ENCODE measurements at regions not wholly inside any gene's neighbourhood (a gene's known extent, or its start where the extent isn't known, plus 50 kb on each side); places are given as distances from the start of the nearest gene placed in this dataset.

DNA sequence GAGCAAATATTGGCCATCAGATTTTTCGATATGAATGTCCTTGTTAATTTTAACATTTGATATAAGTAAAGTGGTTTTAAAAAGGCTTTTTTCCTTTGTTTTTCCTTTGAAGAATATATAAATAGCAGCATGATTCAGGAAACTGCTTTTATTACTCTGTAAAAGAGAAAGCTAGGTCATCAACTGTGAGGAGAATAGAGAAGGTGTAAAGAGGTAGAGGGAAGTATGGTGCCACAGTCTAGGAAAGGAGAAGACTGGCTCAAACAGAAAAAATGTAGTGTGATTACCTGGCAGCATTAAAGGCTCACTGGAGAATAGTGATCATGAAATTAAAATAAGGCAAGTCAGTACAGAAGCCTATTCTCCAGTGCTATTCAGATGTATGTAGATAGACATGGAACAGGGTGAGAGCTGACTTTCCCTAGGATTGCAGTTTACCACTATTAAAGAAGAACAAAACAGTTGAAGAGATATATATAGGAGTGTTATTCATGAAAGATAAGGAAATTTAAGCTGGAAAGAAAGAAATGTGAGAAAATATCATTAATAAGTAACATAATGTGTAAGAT is 1115.9 kb upstream of the PCDH9 start:
- no peak for DNase-seq (ENCODE audit: low read depth, low spot score)

DNA sequence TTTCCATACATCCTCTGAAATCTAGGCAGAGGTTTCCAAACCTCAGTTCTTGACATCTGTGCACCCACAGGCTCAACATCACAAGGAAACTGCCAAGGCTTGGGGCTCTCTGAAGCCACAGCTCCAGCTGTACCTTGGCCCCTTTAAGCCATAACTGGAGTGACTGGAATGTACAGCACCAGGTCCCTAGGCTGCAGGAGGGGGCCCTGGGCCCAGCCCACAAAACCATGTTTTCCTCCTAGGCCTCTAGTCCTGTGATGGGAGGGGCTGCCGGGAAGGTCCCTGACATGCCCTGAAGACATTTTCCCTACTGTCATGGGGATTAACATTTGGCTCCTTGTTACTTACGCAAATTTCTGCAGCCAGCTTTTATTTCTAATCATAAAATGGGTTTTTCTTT is 1093.0 kb upstream of the PCDH9 start:
- DNase-seq (ENCODE audit: low read depth, low spot score) = no peak

DNA sequence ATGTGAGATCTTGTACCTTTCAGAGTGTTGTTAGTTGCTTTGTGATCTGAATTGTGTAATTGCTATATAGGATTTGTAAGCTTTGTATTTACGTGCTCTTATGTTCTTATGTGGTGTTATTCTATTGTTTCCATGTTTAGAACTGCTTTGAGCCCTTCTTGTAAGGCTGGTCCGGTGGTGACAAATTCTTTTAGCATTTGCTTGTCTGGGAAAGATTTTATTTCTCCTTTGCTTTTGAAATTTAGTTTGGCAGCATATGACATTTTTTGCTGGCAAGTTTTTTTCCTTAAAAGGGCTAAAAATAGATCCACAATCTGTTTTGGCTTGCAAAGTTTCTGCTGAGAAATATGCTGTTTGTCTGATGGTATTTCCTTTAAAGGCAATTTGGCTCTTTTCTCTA is 1089.2 kb upstream of the PCDH9 start:
- DNase-seq (ENCODE audit: low read depth, low spot score) = no peak

DNA sequence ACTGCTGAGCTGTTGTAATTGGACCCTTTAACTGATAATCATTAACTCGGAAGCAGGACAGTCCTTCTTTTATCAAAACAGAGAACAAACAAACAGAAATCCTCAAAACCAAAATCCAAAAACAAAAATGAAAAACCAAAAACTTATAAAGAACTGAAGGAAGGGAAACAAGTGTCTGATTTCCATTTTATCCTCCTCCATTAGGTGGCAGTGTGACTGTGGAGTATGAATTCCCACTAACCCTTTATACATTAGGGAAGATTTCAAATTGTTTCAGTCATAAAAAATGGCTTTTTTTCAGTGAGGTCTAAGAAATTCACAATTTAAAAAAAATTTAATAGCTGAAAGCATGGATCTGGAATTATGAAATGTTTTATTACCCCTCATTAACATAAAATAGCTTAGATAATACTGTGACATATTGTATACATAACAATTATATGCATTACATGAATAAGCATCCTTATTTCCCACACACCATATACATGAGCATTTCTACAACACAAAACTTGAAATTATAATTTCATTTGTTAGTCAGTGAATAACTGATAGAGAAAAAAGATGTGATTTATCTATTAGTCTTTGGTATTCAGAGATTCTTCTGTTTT is 1074.3 kb upstream of the PCDH9 start:
- no peak for DNase-seq (ENCODE audit: low read depth, low spot score)

DNA sequence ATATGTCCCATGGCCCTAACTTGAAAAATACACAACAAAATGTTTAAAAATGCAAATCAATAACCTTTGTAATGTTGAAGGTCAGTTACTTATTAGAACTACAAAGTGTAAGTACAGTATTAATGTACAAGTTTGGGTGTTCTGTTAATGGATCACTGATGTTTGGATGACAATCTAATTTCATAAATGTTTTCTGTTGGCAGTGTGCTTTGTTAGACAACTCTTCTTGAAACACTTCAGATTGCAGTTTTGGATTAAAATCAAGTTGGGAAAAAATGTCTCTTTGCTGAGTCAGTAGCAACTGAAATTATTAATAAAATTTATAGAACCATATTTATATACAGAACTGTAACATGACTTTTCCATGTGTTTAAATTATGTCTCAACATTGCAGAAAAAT is 1063.5 kb upstream of the PCDH9 start:
- DNase-seq (ENCODE audit: low read depth, low spot score) = no peak

DNA sequence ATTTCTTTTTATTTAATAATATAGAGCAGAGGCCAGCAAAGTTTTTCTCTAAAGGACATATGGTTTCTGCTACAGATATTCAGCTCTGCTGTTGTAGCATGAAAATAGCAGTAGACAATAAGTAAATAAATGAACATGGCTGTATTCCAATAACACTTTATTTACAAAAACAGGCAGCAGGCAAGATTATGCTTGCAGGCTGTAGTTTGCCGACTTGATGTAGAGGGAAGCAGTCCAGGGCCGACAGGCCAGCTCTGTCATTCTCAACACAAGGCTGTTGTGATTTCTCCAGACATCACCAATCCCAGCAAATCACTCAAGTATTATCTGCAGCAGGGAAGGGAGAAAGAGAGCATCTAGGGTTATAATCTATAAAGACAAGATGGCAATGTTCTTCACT is 1062.5 kb upstream of the PCDH9 start:
- no peak for DNase-seq (ENCODE audit: low read depth, low spot score)

DNA sequence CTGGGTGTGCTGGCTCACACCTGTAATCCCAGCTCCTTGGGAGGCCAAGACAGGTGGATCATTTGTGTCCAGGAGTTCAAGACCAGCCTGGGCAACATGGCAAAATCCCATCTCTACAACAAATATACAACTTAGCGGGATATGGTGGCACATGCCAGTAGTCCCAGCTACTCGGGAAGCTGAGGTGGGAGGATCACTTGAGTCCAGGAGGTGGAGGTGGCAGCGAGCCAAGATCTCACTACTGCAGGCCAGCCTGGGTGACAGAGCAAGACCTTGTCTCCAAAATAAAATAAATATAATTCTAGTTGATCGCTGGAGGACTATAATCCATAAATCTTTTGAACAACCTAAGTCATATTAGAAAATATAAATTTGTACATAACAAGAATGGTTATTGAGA is 1061.5 kb upstream of the PCDH9 start:
- DNase-seq (ENCODE audit: low read depth, low spot score) = no peak

DNA sequence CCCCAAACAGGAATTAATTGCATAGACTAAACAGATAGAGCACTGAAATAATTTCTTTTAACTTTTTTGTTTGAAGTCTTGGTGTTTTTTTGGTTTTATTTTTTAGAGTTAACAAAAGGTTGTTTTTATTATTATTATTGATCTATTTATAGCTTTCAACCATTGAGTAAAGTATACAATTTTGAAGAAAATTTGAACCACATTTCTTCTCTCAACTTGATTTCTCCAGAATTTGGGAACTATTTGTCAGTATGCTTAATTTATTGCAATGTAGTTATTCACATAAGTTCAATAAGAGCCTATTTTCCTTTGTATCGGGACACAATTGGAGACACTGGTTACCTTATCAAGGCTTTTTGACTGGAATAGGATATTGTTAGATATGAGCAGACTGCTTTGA is 1045.6 kb upstream of the PCDH9 start:
- no peak for DNase-seq (ENCODE audit: low read depth, low spot score)

DNA sequence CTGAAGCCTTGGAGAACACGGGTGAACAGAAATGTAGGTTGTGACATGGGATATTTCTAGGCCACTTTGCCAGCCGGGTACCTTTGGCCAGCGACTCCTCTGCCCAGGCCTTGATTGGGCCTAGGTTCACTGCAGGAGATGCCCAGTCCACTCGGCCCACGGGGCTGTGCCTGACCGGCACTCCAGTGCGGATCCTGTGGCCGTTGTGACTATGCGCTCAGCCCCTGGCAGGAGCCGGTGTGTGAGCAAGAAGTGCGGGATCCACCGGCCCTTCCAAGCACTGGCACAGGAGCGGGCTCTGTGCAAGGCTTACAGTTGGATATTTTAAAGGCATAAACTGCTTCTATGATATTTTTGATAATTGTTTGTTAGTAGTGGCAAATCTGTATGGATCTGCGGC is 1042.5 kb upstream of the PCDH9 start:
- no peak for DNase-seq (ENCODE audit: low read depth, low spot score)

DNA sequence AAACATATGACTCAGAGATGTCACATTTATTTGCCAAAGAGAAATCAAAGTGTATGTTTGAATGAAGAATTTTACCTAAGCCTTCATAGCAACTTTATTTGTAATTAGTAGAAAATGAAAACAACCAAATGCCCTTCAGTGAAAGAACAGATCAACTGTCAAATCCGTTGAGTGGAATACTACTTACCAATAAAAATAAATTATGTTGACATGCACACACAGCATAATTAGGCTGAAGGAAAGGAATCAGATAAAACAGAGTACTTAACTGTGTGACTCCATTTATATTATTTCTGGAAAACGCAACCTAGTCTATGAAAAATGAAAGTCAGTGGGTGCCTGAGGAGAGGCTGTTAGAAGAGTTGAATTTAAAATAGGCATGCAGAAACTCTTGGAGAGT is 1034.6 kb upstream of the PCDH9 start:
- no peak for DNase-seq (ENCODE audit: low read depth, low spot score)

DNA sequence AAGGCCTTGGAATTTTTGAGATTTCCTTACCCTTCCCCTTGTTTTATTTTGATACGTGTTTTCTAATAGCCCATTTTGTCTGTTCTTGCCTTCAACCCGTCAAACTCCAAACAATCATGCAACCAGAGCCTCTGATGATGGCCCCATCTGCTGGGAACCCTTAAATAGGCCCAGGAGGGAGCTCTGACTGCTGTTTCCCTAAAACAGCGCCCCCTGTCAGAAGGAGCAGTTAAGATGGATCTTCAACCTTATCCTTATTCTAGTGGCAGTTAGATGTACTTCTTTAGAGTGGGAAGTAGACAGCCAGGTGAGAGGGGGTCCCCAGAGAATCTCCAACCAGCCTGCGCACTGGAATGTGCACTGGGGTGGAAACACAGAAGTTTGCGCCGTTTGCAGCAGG is 1031.0 kb upstream of the PCDH9 start:
- peak; percentile 12 for DNase-seq (ENCODE audit: low read depth, low spot score)

DNA sequence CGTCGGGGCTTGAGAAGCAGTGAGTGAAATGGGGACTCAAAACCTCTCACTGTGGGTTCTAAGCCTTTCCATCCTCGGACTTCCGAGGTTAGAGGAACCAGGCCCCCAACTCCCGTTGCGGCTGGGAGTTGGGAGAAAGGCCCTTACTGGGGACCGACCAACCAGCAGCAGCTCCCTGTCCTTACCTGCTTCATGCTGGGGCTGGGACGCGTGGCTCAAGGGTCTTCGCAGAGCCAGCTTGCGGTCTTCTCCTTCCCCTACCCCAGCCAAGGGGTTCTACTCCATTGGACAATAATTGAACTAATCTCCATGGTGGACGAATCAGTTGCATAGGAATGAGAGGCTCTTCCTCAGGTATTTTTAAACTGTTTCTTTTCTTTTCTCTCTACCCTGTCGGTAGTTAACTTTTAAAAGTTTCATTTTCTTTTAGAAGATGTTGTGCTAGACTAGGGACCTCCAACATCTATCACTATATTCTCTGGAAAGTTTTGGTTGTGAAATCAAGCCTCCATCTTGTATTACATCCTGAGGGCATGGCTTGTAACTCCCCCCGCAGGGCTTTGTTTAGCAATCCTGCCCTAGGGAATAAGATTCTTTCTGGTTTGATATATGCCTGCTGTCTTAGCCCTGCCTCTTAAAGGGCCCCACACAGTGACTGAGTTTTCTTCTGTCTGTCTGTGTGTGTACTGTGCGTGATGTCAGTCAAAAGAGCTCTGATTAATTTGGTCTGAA is 1027.1 kb upstream of the PCDH9 start:
- DNase-seq (ENCODE audit: low read depth, low spot score) = no peak

DNA sequence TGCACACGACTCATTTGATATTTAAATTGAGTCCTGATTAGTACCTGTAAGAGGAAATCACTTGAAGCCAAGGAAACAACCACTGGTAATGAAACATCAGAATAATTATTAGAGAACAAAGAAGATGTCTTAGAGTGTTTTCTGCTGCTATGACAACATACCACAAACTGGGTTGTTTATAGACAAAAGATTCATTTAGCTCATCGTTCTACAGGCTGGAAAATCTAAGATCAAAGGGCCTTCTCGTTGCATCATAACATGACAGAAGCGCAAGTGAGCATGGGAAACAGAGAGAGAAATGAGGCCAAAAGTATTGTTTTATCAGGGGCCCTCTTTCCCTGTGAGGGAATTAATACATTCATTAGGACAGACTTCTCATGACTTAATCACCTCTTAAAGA is 1024.0 kb upstream of the PCDH9 start:
- no peak for DNase-seq (ENCODE audit: low read depth, low spot score)

DNA sequence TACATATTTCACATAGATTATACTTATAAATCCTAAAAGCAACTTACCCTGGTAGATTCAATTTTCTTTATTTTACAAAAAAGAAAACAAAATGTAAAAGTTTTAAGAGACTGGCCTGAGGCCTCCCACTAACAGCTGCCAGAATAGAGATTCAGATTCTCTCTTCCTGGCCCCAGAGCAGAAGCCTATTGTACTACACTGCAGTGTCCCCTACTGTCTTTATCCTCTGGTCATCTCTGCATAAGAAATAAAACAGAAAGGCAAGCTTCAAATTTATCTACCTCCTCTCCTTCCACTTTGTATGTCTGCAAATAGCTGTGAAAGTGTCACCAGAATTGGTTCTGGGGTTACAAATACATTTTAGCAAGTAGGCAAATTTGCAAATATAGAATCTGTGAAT is 1004.1 kb upstream of the PCDH9 start:
- peak; percentile 17 for DNase-seq (ENCODE audit: low read depth, low spot score)

DNA sequence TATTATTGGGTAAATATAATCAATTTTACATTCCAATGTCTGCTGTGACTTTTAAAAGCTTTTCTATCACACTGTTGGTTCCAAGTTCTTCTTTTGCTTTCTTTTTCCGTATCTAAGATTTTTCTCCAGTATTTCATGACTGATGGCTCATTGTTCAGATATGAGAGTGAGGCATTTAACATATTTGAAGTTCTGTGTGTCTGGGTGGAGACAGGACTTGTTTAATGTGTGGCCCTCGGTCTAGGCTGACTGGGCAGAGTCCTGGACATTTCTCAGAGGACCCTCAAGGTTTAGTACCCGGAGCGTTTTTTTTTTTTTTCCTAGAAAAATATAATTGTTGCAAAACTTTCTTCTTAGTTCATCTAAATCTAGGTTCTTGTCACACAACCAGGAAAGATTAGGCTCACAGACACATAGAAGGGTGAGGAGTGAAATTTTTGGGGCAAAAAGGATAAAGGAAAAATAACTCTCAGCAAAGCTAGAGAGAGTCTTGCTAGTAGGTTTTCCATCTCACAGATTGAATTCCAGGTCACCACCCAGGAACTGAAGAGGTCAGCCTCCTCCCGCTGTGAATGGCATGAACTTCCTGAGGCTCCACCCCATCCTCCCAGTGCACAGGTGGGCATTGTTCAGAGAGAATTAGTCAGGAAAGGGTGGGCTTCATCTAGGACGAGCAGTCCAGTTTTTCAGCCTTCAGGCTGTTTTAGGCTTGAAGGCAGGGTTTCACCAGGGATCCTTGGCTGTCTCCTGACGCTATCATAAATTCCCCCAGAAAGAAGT is 1002.4 kb upstream of the PCDH9 start:
- no peak for DNase-seq (ENCODE audit: low read depth, low spot score)

DNA sequence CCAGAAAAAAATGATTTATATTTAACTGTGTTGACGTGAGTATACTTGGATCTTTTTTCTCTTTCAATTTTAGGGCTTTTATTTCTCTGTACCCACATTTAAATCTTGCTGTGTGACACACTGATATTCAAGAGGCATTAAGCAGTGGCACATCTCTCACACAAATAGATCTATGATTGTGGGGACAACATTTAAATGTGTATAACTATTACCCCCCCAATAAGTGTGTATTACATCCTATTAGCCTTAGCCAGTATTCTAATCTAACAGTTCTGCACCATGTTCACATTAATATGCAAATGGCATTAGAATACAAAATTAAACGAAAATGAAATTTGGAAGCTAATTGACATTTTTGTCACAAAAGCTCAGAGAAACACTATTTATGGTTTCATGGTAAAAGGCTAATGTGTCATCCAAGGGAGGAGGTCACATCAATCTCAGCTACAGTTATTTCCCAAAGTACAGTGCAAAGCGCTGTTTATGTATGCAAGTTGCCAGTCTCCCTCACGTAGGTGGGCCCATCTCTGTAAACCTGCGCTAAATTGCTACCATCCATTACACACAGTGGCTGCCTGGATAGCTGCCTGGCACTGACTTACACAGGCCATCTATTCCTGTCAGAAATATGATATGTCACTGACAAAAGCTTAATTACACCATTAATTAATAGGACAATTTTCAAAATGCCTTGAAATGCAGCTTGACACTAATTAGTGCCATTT is 984.7 kb upstream of the PCDH9 start:
- no peak for DNase-seq (ENCODE audit: low read depth, low spot score)

DNA sequence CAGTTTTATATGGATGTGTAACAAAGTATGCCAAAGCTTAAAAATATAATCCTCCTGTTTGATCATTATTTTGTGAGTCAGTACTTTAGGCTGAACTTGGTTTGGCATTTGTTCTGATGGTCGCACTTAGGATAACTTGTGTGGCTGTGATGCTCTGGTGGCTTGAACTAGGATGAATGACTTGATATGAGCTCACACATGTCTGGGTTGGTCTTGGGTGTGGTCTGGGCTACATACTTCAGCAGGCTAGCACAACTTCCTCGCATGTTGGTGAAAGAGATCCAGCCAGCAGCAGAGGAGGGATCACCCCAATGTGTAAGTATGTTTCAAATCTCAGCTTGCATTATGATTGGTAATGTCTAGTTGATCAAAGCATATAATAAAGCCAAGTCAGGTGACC is 969.1 kb upstream of the PCDH9 start:
- DNase-seq (ENCODE audit: low read depth, low spot score) = no peak

DNA sequence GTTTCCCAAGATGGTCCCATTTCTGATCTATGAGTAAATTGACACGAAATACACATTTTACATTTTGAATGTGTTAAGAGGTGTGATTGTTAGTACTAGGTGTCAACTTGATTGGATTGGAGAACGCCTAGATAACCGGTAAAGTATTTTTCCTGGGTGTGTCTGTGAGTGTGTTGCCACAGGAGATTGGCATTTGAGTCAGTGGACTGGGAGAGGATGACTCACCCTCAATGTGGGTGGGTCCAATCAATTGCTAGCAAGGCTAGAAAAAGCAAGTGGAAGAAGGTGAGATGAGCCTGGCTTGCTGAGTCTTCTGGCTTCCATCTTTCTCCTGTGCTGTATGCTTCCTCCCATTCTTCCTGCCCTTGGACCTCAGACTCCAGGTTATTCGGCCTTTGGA is 960.7 kb upstream of the PCDH9 start:
- no peak for DNase-seq (ENCODE audit: low read depth, low spot score)

DNA sequence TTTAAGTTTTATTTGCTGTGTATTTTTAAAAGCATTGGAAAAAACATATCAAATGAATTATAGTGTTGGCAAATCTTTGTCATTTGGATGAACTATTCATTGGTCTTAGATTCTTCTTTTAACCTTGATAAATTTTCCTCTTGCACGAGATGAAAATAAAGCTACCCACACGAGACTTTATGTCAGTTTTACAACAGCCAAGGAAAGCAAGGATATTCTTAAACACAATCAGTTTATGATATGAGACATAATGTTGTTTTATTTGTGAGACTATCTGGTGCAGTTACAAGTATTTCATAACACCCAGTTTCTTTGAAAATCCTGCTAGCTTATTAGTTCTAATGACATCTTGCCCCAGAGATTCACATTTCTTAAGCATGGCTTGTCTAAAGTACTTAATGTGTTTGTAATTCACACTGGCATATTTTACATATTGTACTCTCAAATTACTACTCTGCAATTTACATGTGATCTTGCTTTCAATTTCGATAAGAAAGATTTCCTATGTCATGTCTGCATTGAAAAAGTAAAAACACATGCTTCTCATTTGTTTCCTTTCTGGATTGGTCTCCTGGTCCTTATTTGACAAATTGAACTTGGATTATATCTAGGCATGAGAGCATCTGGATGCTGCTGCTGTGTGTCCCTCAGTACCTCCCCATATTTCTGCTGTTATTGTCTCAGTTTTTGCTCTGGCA is 955.5 kb upstream of the PCDH9 start:
- DNase-seq (ENCODE audit: low read depth, low spot score) = no peak

DNA sequence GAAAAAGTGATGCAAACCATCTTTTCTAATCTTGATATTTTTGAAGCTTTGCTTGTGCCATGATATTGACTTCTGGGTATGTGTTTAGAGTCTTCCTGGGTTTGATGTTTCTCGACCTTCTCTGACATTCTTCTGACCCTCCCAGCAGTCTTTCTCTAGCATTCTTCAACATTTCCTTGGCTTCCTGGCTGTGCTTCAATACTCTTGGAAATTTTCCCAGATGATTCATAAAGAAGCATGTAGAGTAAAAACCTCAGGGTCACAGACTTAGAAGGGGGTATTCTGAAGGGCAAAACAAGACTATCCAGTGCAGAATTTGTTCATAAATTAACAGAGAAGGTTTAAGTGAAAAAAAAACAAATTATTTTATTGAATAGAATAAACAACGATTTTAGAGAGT is 946.3 kb upstream of the PCDH9 start:
- no peak for DNase-seq (ENCODE audit: low read depth, low spot score)

DNA sequence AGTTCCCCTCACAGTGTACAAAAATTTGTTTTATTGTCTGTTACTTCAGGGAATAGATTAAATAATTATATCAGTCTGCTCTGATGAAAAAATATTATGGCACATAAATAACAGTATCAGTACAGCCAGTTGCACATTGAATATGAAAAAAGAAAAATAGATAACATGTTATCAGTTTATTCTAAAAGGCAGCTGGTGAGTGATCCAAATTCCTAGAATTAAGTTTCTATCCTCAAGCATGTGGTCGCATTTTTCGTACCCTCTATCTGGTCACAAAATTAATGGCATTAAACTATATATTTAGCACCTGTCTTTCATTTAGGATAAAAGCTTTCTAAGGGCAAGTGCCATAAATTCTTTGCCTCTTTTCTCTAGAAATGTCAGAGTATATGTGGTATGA is 944.8 kb upstream of the PCDH9 start:
- no peak for DNase-seq (ENCODE audit: low read depth, low spot score)
